B cell (primary cell): ENCODE measurements at regions not wholly inside any gene's neighbourhood (a gene's known extent, or its start where the extent isn't known, plus 50 kb on each side); places are given as distances from the start of the nearest gene placed in this dataset.

Experiments
- EZH2 ChIP-seq: IDR thresholded peaks from 2 replicates; pipeline ENCODE4 v1.6.1; 2012; ENCODE audit warnings: borderline replicate concordance, low read depth, mild to moderate bottlenecking, moderate library complexity, low read length; ENCODE audit not compliant: insufficient read depth, poor library complexity, severe bottlenecking
- TF ChIP-seq, protein P1 (sequence below): fragments of 200-600 bp; IDR thresholded peaks from one replicate; pipeline ENCODE4 v1.8.0; 2022; ENCODE audit warnings: antibody characterized with exemption, mild to moderate bottlenecking

DNA sequence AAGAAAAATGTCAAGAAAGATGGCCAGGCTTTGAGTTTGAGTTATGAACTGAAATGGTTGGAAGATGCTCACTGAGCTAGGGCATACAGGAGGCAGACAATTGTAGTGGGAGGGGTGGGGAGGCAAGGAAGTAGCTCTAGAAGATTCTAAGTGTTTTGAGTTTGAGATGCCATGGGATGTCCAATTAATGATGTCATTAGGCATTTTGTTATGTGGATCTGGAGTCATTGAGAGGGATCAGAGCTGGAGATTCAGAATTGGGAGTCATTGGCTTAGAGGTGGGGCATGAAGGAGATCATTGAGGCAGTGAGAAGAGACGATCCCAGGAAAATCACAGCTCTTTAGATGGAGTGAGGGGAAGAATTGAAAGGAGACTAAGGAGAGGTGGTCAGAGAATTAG, 111.5 kb upstream of the ZNF618 start:
- TF ChIP-seq, protein P1, sequence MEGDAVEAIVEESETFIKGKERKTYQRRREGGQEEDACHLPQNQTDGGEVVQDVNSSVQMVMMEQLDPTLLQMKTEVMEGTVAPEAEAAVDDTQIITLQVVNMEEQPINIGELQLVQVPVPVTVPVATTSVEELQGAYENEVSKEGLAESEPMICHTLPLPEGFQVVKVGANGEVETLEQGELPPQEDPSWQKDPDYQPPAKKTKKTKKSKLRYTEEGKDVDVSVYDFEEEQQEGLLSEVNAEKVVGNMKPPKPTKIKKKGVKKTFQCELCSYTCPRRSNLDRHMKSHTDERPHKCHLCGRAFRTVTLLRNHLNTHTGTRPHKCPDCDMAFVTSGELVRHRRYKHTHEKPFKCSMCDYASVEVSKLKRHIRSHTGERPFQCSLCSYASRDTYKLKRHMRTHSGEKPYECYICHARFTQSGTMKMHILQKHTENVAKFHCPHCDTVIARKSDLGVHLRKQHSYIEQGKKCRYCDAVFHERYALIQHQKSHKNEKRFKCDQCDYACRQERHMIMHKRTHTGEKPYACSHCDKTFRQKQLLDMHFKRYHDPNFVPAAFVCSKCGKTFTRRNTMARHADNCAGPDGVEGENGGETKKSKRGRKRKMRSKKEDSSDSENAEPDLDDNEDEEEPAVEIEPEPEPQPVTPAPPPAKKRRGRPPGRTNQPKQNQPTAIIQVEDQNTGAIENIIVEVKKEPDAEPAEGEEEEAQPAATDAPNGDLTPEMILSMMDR, result no peak
- TF ChIP-seq EZH2, result no peak
